Tibial nerve (tissue), 4 donors: ENCODE measurements at regions not wholly inside any gene's neighbourhood (a gene's known extent, or its start where the extent isn't known, plus 50 kb on each side); places are given as distances from the start of the nearest gene placed in this dataset.

ENCODE experiments used
- CTCF ChIP-seq, 5 experiments: fragments of 200-600 bp in 3 of 5; fragments of 450-650 bp in 2 of 5; sonication (generic) in 3 of 5; IDR thresholded peaks; one replicate each; pipeline ENCODE4 v1.5.1; 2016 to 2019; ENCODE audit warnings: antibody characterized with exemption in 5 of 5, mild to moderate bottlenecking in 3 of 5, moderate library complexity in 2 of 5
- EP300 ChIP-seq, 2 donors: sonication (generic); formaldehyde crosslinking; IDR thresholded peaks; one replicate each; pipeline ENCODE4 v1.6.1; 2017; ENCODE audit warnings: antibody characterized with exemption in 2 of 2, mild to moderate bottlenecking in 1 of 2
- POLR2A ChIP-seq, 2 donors: fragments of 450-650 bp; IDR thresholded peaks; one replicate each; pipeline ENCODE4 v1.6.1; 2017; ENCODE audit warnings: antibody characterized with exemption in 2 of 2, mild to moderate bottlenecking in 2 of 2, moderate library complexity in 2 of 2

DNA sequence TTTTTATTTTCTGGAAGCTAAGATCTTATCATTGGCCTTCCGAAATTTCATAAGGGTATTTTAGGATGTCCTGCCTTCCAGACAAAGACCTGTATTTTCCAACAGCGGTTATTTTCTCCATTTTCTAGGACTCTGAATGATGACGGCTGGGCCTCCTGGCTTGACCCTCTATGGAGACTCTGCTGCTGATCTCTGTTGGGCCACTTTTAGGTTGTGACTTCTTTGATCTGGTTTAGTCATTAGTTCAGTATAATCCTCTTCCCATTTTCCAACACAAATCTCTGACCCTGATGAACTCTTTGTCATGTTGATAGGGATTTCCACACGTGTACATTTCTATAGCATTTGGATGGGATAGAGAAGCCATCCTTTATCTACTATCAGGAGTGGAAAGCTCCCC lies 93.7 kb downstream of the HS1BP3 start:
- TF ChIP-seq CTCF (IDR thresholded peaks at IDR 0.05) (no peak), EP300 (IDR thresholded peaks at IDR 0.05) (no peak), POLR2A (IDR thresholded peaks at IDR 0.05) (no peak)
